Keratinocyte (primary cell): ENCODE measurements at regions not wholly inside any gene's neighbourhood (a gene's known extent, or its start where the extent isn't known, plus 50 kb on each side); places are given as distances from the start of the nearest gene placed in this dataset.
A peak's percentile ranks its signal among the peaks of the same experiment; 100 is the strongest.

Experiments used
- DNase-seq: peaks from one replicate; pipeline ENCODE4 v3.0.0-alpha.2; 2011; ENCODE audit warnings: low read depth, missing footprints, low spot score
- FAIRE-seq: peaks from 2 replicates; lab custom pipeline; 2011; peaks lifted over from hg19 to GRCh38; lab: Jason Lieb, UNC
- H2AFZ ChIP-seq: 2 replicates; pipeline ENCODE4 v1.6.0; 2012; ENCODE audit warnings: low read length, control low read depth, inconsistent platforms; ENCODE audit not compliant: control insufficient read depth
- H3K27ac ChIP-seq: 2 replicates; pipeline ENCODE4 v1.5.1; 2011; ENCODE audit warnings: low read length; ENCODE audit not compliant: control insufficient read depth, insufficient read depth
- H3K27me3 ChIP-seq: 3 replicates; pipeline ENCODE4 v1.6.0; 2011; ENCODE audit warnings: low read length; ENCODE audit not compliant: control insufficient read depth, insufficient read depth; ENCODE audit errors: extremely low read depth
- H3K36me3 ChIP-seq, 2 experiments: 2 replicates in 1 of 2; 3 replicates in 1 of 2; pipeline ENCODE4 v1.5.1; 2011; ENCODE audit warnings: low read length in 2 of 2, mild to moderate bottlenecking in 1 of 2; ENCODE audit not compliant: control insufficient read depth in 2 of 2, insufficient read depth in 2 of 2; ENCODE audit errors: extremely low read depth in 1 of 2
- H3K4me1 ChIP-seq: 3 replicates; pipeline ENCODE4 v1.5.1; 2011; ENCODE audit warnings: low read length; ENCODE audit not compliant: control insufficient read depth, insufficient read depth; ENCODE audit errors: extremely low read depth
- H3K4me2 ChIP-seq: 3 replicates; pipeline ENCODE4 v1.6.0; 2011; ENCODE audit warnings: low read depth, low read length; ENCODE audit not compliant: control insufficient read depth, insufficient read depth; ENCODE audit errors: extremely low read depth
- H3K4me3 ChIP-seq, 3 experiments: fragments of 200-600 bp in 1 of 3; sonication (generic) in 1 of 3; 2 replicates in 2 of 3; 3 replicates in 1 of 3; pipeline ENCODE4 v1.5.1; 2011 to 2016; ENCODE audit warnings: low read length in 3 of 3, mild to moderate bottlenecking in 3 of 3, control low read depth in 2 of 3, inconsistent platforms in 1 of 3, low read depth in 1 of 3, mixed read lengths in 1 of 3, mixed run types in 1 of 3, moderate library complexity in 1 of 3; ENCODE audit not compliant: control insufficient read depth in 2 of 3, insufficient read depth in 2 of 3; ENCODE audit errors: extremely low read depth in 1 of 3
- H3K79me2 ChIP-seq: 2 replicates; pipeline ENCODE4 v1.6.0; 2012; ENCODE audit warnings: low read length; ENCODE audit not compliant: control insufficient read depth, insufficient read depth
- H3K9ac ChIP-seq: 3 replicates; pipeline ENCODE4 v1.6.0; 2011; ENCODE audit warnings: low read length; ENCODE audit not compliant: control insufficient read depth, insufficient read depth; ENCODE audit errors: extremely low read depth
- H3K9me1 ChIP-seq: 3 replicates; pipeline ENCODE4 v1.6.0; 2011; ENCODE audit warnings: low read length; ENCODE audit not compliant: control insufficient read depth, insufficient read depth; ENCODE audit errors: extremely low read depth
- H3K9me3 ChIP-seq: 2 replicates; pipeline ENCODE4 v1.5.1; 2012; ENCODE audit warnings: low read depth, low read length; ENCODE audit not compliant: control insufficient read depth
- H4K20me1 ChIP-seq: 3 replicates; pipeline ENCODE4 v1.6.0; 2011; ENCODE audit warnings: low read length; ENCODE audit not compliant: control insufficient read depth, insufficient read depth; ENCODE audit errors: extremely low read depth
- CTCF ChIP-seq, 3 experiments: IDR thresholded peaks in 1 of 3; conservative IDR thresholded peaks in 1 of 3; optimal IDR thresholded peaks in 1 of 3; 2 replicates in 2 of 3; 3 replicates in 1 of 3; pipeline versions ENCODE3 to v1.5.1; 2011; ENCODE audit warnings: low read length in 3 of 3, mild to moderate bottlenecking in 3 of 3, moderate library complexity in 2 of 3, control low read depth in 1 of 3, inconsistent platforms in 1 of 3; ENCODE audit not compliant: insufficient read depth in 2 of 3; ENCODE audit errors: extremely low read depth in 1 of 3
- EZH2 ChIP-seq: IDR thresholded peaks from one replicate; pipeline ENCODE4 v1.6.1; 2012; ENCODE audit warnings: inconsistent platforms, mild to moderate bottlenecking, low read length, moderate library complexity
- dilution Hi-C: fragments of 300-500 bp; cut with MboI; formaldehyde crosslinking; loops from one replicate; pipeline ENCODE4 v1.7.0; 2020; ENCODE audit warnings: low sequenced_read_pairs; ENCODE audit not compliant: extremely low pct_ligation_motif_present

GRCh38 chr4:18593297-18594002, 571.9 kb upstream of the LCORL start:
- FAIRE-seq = peak; percentile 87
- H3K79me2 ChIP-seq = no peaks in the 10 kb centered on the region
- dilution Hi-C loops = no loop called here
- H3K4me2 ChIP-seq = peak overlapping the region; percentile 69
- H3K27ac ChIP-seq = no peak overlapping the region
- no peak overlapping the region for H3K4me3 ChIP-seq
- peak overlapping the region; percentile 88 for H2AFZ ChIP-seq
- no peaks in the 10 kb centered on the region for H3K4me1 ChIP-seq
- no peaks in the 10 kb centered on the region for H4K20me1 ChIP-seq
- TF ChIP-seq EZH2 (no peak), CTCF (optimal IDR thresholded peaks at IDR 0.05 in 1 of 3, IDR thresholded peaks at IDR 0.05 in 1 of 3, conservative IDR thresholded peaks at IDR 0.05 in 1 of 3; ENCODE audit: extremely low read depth in 1 of 3, insufficient read depth in 2 of 3, low read length in 3 of 3) (peak; percentile 70 to 72 (median 70))
- no peaks in the 10 kb centered on the region for H3K27me3 ChIP-seq
- no peaks in the 10 kb centered on the region for H3K9me3 ChIP-seq
- no peaks in the 10 kb centered on the region for H3K36me3 ChIP-seq
- H3K9me1 ChIP-seq = no peaks in the 10 kb centered on the region
- peak; percentile 17 for DNase-seq
- no peak overlapping the region for H3K9ac ChIP-seq

- Histone ChIP-seq H3K9me3 (no peaks in the 10 kb centered on the region), H3K4me3 (no peak overlapping the region), H3K27me3 (no peaks in the 10 kb centered on the region), H3K36me3 (no peaks in the 10 kb centered on the region), H3K27ac (no peak overlapping the region), H3K4me1 (no peaks in the 10 kb centered on the region), H3K4me2 (no peak overlapping the region), H3K9ac (no peak overlapping the region), H3K79me2 (no peaks in the 10 kb centered on the region), H4K20me1 (no peaks in the 10 kb centered on the region), H3K9me1 (no peaks in the 10 kb centered on the region), H2AFZ (no peak overlapping the region)
- dilution Hi-C loops = no loop called here
- FAIRE-seq = no peak
- TF ChIP-seq EZH2 (no peak), CTCF (optimal IDR thresholded peaks at IDR 0.05 in 1 of 3, IDR thresholded peaks at IDR 0.05 in 1 of 3, conservative IDR thresholded peaks at IDR 0.05 in 1 of 3; ENCODE audit: extremely low read depth in 1 of 3, insufficient read depth in 2 of 3, low read length in 3 of 3) (no peak)
- DNase-seq = no peak
Measured at GRCh38 chr4:18582841-18583240, 561.3 kb upstream of the LCORL start.
